ENCODE measurements at regions not wholly inside any gene's neighbourhood (a gene's known extent, or its start where the extent isn't known, plus 50 kb on each side); places are given as distances from the start of the nearest gene placed in this dataset.

- Histone ChIP-seq H3K4me1 (ENCODE audit: insufficient read depth, low read length, poor library complexity, severe bottlenecking) (no peaks in the 10 kb centered on the region), H4K20me1 (ENCODE audit: insufficient read depth, low read length, poor library complexity, severe bottlenecking) (no peaks in the 10 kb centered on the region), H2AFZ (ENCODE audit: low read length) (no peak overlapping the region), H3K4me2 (ENCODE audit: low read depth, low read length, poor library complexity, severe bottlenecking) (no peak overlapping the region), H3K79me2 (ENCODE audit: insufficient read depth, low read length) (no peaks in the 10 kb centered on the region), H3K9ac (ENCODE audit: low read depth, low read length, poor library complexity, severe bottlenecking) (no peak overlapping the region), H3K9me2 (replicated peaks; ENCODE audit: low read depth, low read length) (no peaks in the 10 kb centered on the region), H3K27me3 (ENCODE audit: insufficient read depth, low read length, poor library complexity, severe bottlenecking) (no peaks in the 10 kb centered on the region), H3F3A (ENCODE audit: low read depth) (no peaks in the 10 kb centered on the region), H3K9me3 (ENCODE audit: insufficient read depth, low read depth, low read length) (no peaks in the 10 kb centered on the region), H3K4me3 (ENCODE audit: low read length, poor library complexity, severe bottlenecking) (no peak overlapping the region), H3K36me3 (ENCODE audit: insufficient read depth, low read length) (no peaks in the 10 kb centered on the region)
- TF ChIP-seq, protein P1, sequence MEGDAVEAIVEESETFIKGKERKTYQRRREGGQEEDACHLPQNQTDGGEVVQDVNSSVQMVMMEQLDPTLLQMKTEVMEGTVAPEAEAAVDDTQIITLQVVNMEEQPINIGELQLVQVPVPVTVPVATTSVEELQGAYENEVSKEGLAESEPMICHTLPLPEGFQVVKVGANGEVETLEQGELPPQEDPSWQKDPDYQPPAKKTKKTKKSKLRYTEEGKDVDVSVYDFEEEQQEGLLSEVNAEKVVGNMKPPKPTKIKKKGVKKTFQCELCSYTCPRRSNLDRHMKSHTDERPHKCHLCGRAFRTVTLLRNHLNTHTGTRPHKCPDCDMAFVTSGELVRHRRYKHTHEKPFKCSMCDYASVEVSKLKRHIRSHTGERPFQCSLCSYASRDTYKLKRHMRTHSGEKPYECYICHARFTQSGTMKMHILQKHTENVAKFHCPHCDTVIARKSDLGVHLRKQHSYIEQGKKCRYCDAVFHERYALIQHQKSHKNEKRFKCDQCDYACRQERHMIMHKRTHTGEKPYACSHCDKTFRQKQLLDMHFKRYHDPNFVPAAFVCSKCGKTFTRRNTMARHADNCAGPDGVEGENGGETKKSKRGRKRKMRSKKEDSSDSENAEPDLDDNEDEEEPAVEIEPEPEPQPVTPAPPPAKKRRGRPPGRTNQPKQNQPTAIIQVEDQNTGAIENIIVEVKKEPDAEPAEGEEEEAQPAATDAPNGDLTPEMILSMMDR (conservative IDR thresholded peaks at IDR 0.05; ENCODE audit: low read length): no peak
- no peak for TF ChIP-seq EZH2phosphoT487 (IDR thresholded peaks at IDR 0.05; ENCODE audit: borderline replicate concordance)
These were observed 212.4 kb upstream of the NEIL3 start for GRCh38 chr4:177097291-177097690.

- Histone ChIP-seq H3K9me2 (replicated peaks; ENCODE audit: low read depth, low read length) (no peaks in the 10 kb centered on the region), H3K4me1 (ENCODE audit: insufficient read depth, low read length, poor library complexity, severe bottlenecking) (no peaks in the 10 kb centered on the region), H3K27me3 (ENCODE audit: insufficient read depth, low read length, poor library complexity, severe bottlenecking) (no peaks in the 10 kb centered on the region), H3K9me3 (ENCODE audit: insufficient read depth, low read depth, low read length) (no peaks in the 10 kb centered on the region), H3K79me2 (ENCODE audit: insufficient read depth, low read length) (no peaks in the 10 kb centered on the region), H3F3A (ENCODE audit: low read depth) (no peaks in the 10 kb centered on the region), H3K36me3 (ENCODE audit: insufficient read depth, low read length) (no peaks in the 10 kb centered on the region), H4K20me1 (ENCODE audit: insufficient read depth, low read length, poor library complexity, severe bottlenecking) (no peaks in the 10 kb centered on the region), H3K9ac (ENCODE audit: low read depth, low read length, poor library complexity, severe bottlenecking) (no peak overlapping the region), H3K4me3 (ENCODE audit: low read length, poor library complexity, severe bottlenecking) (no peak overlapping the region), H2AFZ (ENCODE audit: low read length) (no peak overlapping the region), H3K4me2 (ENCODE audit: low read depth, low read length, poor library complexity, severe bottlenecking) (no peak overlapping the region)
- TF ChIP-seq, protein P1 (conservative IDR thresholded peaks at IDR 0.05; ENCODE audit: low read length): no peak
- TF ChIP-seq EZH2phosphoT487 (IDR thresholded peaks at IDR 0.05; ENCODE audit: borderline replicate concordance): no peak
These were observed 210.5 kb upstream of the NEIL3 start for GRCh38 chr4:177099211-177099610.

- Histone ChIP-seq H3K79me2 (ENCODE audit: insufficient read depth, low read length) (no peaks in the 10 kb centered on the region), H2AFZ (ENCODE audit: low read length) (no peak overlapping the region), H3K4me2 (ENCODE audit: low read depth, low read length, poor library complexity, severe bottlenecking) (no peak overlapping the region), H3F3A (ENCODE audit: low read depth) (no peaks in the 10 kb centered on the region), H3K4me1 (ENCODE audit: insufficient read depth, low read length, poor library complexity, severe bottlenecking) (no peaks in the 10 kb centered on the region), H3K9me2 (replicated peaks; ENCODE audit: low read depth, low read length) (no peaks in the 10 kb centered on the region), H3K4me3 (ENCODE audit: low read length, poor library complexity, severe bottlenecking) (no peak overlapping the region), H3K36me3 (ENCODE audit: insufficient read depth, low read length) (no peaks in the 10 kb centered on the region), H3K9ac (ENCODE audit: low read depth, low read length, poor library complexity, severe bottlenecking) (no peak overlapping the region), H3K9me3 (ENCODE audit: insufficient read depth, low read depth, low read length) (no peaks in the 10 kb centered on the region), H3K27me3 (ENCODE audit: insufficient read depth, low read length, poor library complexity, severe bottlenecking) (no peaks in the 10 kb centered on the region), H4K20me1 (ENCODE audit: insufficient read depth, low read length, poor library complexity, severe bottlenecking) (no peaks in the 10 kb centered on the region)
- no peak for TF ChIP-seq EZH2phosphoT487 (IDR thresholded peaks at IDR 0.05; ENCODE audit: borderline replicate concordance)
- TF ChIP-seq, protein P1 (conservative IDR thresholded peaks at IDR 0.05; ENCODE audit: low read length): no peak
These were observed 209.4 kb upstream of the NEIL3 start for GRCh38 chr4:177100307-177100706.

Measured in Loucy (cell line).